HG02759 (cell line): ENCODE measurements at regions not wholly inside any gene's neighbourhood (a gene's known extent, or its start where the extent isn't known, plus 50 kb on each side); places are given as distances from the start of the nearest gene placed in this dataset.
"Not testable (repeated sequence)": the region's sequence is repeated elsewhere in the genome, so short reads cannot be mapped to it uniquely, and the experiment has no call there.

Experiments used
- ATAC-seq: cut with Tn5 transposase; IDR thresholded peaks from one replicate; pipeline ENCODE4 v1.9.1; 2021; ENCODE audit warnings: mild to moderate bottlenecking, moderate library complexity; ENCODE audit not compliant: unreplicated experiment

DNA sequence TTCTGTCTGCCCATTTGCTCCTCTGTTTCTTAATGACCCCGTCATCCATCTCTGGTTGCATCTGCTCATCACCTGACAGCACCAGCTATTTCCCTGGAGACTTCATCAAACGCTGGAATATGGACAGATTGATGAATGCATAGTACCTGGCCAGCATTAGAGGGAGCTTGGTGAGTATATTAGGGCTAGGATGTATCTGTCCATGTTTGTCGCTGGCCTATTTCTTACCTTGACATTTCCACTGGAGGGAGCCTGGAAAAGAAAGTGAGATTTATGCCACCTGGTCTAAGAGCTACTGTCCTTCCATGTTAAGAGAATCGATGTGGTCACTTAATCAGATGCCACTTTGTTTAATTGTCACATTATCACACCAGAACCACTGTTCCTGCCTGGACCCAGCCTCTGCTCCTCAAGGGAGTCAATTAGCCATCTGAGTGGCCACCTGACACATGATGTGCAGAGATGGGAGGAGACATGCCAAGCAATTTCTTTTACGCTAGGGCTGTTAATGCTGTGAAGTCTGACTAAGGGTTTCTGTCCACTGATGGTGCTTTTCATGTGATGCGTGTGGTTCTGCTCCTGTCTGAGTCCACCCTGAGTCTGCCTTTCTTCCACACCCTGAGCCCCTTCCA, 75.3 kb upstream of the SFSWAP start:
- no peak for ATAC-seq

DNA sequence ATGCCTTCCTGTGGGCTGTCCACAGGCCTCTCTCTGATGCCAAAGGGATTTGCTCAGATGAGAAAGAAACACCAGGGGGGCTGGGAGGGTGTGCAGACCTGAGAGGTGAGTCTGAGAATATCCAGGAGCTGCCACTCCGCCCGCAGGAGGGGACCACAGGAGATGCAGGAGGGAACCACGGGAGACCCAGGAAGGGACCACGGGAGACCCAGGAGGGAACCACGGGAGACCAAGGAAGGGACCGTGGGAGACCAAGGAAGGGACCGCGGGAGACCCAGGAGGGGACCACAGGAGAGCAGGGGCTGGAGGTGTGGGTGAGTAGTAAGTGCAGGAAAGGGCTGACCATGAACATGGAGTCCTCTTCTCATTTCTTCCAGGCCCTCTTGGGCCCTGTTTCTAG, 74.6 kb upstream of the SFSWAP start:
- no peak for ATAC-seq

DNA sequence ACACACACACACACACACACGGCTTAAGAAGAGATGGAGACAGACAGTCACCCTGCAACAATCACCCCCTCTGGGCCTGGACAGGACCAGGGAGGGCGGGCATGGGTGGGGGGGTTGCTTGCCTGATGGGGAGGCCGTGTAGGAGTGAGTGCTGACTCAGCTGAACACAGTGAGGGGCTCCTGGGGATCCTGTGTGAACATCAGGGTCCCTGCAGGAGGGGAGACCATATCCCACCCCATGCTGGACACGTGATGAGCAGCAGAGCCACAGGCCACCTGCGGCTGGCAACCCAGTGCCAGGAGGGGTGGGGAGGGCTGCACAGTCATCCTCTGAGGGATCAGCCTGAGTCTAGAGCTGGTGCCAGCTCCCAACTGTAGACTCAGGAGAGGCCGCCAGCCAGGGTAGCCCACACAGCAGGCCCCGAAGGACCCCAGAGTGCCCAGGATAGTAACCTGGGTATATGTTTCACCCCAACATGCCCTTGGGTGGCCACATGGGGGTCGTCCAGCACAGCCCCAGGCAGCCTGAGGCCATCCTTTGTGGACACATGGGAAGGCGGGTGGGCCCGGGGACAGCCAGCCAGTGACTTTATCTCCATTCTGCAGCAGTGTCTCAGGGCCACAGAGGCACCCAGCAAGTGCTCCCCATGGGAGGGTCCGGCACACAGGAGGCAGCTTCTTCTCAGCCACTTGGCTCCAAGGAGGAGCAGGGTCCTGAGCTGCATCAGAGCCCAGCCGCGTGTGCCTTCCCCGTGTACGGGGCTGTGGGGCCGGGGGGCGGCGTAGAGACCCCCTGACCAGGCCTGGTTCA, 73.7 kb upstream of the SFSWAP start:
- no peak for ATAC-seq

DNA sequence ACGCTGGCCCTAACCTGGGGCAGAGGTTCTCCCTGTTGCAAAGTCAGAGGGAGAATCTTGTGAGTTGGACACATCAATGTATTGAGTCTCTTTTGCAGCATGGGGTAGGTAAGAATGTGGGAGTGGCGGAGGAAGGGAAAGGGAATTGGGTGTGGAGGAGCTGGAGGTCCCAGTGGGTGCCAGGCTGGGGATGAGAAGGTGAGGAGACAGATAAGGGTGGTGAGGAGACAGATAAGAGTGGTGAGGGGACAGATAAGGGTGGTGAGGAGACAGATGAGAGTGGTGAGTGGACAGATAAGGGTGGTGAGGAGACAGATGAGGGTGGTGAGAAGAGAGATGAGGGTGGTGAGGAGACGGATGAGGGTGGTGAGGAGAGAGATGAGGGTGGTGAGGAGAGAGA, 72.9 kb upstream of the SFSWAP start:
- ATAC-seq, result no peak

DNA sequence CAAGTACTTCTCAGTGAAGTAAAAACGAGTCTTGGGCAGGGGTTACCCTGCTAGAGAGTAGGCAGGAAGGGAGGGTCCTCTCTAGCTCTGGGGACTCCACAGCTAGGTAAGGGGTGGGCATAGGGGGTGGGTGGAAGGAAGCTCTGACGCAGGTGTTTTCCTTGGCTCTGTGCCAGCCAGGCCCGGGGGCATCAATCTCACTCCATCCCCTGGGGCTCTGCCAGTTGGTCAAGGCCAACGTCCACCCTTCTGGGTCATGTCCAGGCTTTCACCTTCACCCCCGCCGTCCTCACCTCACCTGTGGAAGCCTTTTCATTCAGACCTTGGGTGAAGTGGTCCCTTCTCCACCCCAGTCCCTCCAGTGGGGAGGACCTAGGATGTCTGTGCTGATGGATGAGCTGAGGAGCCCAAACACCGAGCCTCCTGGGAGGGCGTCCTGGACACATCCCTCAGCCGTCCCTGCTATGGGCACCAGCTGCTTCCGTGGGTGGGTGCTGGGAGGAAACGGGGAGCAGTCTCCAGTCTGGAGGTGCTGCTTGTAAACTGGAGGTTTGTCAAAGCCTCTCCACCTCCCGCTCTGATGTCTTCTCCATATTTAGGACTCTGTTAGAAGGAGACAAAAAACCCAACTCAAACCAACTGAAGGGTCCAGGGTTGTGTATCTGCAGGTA, 71.5 kb upstream of the SFSWAP start:
- ATAC-seq, result no peak

DNA sequence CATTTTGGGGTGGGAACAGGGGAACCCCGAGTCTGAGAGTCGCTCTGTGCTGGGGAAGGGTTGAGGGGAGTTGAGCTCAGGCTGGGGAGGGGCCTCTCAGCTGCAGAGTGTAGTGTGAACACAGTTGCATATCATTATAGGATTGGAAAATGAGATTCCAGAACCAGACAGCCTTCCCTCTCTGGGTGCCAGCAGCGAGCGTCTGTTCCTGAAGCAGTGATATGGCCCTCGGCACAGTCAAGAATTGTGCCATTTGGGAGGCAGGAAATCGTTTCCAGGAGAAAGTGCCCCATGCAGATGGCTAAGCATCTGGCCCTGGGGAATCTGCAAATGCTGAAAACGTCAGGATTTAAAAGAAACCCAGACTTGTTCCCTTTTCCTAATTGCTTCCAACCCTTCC, 70.4 kb upstream of the SFSWAP start:
- ATAC-seq, result no peak

DNA sequence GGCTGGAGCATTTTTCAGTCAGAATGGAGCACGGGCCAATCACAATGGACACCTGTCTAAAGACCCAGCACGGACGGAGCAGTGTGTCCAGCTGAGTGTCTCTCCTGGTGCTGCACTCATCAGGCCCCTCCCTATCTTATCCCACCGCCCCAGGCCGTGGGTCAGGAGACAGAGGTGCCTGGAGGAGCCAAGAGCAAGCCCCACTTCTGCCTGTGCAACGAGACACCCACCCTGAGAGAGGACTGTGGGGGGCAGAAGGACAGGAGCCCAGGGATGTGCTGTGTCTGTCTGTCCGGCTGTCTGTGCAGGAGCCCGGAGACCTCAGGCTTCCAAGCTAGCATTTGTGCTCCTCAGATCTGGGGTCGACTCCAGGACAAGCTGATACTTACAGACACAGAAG, 69.6 kb upstream of the SFSWAP start:
- no peak for ATAC-seq

DNA sequence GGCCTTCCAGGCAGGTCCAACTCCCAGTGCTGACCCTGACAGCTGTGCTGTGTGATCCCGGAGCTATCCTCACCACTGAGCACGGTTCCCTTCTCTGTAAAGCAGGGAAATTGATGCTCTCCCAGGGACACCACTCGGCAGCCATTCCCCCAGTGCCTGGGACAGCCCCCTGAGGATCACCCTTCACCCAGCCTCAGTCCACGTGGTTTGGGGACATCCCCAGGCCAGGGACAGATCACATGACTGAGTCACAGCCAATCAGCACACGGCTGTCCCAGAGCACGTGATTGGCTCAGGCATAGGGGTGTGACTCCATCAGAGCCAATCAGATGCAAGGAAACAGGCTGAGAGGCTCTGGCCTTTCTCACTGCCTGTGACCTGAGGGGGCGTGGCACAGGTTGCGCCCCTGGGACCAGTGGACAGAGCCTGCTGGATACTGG, 68.8 kb upstream of the SFSWAP start:
- ATAC-seq, result peak; percentile 61

DNA sequence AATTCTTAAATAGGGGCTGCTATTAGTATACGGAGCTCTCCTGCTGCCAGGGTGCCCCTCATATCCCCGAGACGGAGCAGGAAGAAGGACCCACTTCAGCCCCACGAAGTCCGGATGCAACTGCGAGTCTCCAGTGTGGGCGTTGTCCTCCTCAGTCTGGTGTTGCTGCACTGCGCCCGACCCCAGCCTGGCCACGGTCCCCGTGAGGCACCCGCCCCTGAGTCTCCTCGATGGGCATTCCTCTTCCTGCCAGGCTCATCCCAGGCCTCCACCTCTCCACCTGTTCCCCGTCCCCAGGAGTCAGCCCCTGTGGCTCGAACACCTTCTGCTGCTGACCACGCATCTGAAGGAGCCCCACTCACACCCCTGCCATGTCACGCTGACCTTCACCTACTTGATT, 68.1 kb upstream of the SFSWAP start:
- ATAC-seq, result no peak

DNA sequence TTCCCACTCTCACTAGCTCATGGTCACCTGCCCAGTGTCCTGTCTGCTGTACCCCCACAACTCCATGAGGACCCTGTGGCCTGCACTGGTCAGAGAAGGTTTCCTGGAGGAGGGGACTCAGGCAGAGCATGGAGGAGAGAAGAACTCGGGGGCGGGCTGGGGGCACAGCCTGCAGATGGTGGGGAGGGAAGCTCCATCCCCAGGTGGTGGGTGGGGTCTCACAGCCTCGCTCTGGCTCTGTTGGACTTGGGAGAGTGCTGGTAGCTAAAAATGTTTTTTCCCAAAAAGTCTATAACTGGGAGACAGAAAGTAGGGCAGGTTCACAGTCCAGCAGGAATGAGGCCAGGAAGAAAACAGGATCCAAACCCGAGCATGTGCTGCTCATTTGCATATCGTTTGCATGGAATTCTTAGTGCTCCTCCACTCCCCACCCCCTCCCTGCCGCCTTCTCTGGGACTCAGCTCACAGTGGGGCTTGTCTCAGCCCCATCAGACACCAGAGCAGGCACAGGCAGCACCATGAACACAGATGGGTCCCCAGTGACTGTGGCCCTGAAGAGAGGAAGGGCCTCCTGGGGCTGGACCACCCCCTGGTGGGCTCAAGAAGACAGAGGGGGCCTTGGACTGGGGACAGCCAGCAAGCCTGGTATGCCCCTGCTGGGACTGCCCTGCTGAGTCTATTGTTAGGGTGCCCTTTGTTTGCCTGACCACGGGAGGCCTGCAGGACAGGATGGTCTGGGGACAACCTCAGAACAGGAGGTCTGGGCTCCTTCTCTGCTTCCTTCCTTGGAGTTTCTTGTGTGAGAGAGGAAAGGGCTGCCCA, 67.0 kb upstream of the SFSWAP start:
- no peak for ATAC-seq

DNA sequence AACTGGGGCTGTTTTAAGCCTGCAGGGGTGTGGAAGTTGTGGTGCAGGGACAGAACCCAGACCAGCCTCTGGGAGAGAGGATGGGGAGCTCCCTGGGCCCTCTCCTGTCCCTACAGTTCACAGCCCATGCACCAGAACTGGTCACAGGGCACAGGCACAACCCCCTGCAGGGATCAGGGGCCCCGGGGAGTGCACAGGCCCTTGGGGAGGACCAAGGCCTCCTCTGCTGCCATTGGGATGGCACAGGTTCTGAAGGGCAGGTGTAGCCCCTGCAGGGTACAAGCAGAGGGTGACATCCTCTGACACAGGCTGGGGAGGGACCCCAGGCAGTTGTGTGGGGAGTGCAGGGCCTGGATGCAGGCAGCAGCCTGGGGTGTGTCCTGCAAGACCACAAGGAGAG, 66.4 kb upstream of the SFSWAP start:
- ATAC-seq, result no peak

DNA sequence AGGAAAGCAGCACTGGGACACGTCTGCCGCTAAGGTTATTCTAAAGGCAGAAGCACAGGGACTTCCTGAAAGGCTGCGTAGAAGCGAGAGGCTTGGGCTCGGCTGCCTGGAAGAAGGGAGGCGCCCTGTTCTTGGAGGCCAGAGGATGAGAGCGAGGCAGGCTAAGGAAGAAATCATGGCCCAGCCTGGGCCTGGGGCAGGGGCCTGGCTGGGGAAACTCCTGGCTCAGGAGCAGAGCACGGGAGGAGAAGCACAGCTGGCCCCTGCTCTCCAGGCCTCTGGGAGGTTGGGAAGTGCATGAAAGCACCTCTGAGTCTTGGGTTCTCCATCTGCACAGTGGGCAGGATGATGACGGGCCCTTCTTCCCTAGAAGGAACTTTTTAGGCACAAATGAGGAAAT, 66.0 kb upstream of the SFSWAP start:
- not testable (repeated sequence) for ATAC-seq

DNA sequence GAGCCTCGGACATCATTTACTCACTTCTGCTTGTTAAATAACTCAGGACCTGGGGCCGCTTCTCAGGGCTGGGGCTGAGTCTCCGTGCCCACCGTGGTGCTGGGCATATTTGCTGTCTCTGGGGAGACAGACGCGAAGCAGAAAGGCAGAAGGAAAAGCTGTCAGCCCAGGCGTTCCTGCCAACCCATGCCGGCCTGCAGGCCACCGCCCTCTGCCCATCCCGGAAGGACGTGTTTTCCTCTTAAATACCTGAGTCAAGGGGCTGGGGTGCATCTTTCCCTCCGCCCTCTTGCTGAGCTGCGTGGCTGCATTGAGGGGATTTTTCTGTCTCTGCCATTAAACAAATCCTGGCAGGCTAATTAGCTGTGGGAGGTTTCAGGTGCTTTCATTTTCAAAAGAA, 65.3 kb upstream of the SFSWAP start:
- not testable (repeated sequence) for ATAC-seq

DNA sequence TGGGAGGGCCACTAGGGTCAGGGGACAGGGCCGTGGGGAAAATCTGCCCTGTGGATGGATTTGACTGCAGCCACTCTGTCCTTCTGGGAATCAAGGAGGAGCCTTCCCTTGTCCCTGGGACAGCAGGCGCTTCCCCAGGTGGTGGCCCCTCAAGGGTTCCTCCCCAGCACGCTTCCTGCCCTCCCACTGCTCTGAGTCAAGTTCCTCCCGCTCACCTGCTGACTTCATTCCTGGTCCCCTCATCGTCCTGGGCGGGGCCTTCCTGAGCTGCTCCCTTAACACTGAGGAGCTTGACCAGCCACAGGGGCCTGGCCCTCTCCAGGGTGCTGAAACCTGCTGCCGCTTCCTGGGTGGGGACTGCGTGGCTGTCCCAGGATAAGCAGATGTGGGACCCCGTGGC, 64.4 kb upstream of the SFSWAP start:
- not testable (repeated sequence) for ATAC-seq

DNA sequence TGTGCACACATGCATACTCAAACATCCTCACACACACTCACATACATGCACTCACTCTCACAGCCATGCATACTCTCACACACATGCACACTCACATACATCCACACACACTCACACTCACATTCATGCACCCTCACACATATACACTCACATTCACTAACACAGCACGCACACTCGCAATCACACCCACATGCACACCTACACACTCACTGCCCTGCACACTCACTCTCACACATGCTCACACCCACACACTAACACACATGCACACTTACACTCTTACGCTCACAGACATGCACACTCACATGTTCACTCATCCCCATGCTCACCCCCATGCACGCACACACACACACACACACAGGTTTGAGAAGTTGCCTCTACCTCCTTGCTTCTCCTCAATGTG, 63.2 kb upstream of the SFSWAP start:
- ATAC-seq, result no peak

DNA sequence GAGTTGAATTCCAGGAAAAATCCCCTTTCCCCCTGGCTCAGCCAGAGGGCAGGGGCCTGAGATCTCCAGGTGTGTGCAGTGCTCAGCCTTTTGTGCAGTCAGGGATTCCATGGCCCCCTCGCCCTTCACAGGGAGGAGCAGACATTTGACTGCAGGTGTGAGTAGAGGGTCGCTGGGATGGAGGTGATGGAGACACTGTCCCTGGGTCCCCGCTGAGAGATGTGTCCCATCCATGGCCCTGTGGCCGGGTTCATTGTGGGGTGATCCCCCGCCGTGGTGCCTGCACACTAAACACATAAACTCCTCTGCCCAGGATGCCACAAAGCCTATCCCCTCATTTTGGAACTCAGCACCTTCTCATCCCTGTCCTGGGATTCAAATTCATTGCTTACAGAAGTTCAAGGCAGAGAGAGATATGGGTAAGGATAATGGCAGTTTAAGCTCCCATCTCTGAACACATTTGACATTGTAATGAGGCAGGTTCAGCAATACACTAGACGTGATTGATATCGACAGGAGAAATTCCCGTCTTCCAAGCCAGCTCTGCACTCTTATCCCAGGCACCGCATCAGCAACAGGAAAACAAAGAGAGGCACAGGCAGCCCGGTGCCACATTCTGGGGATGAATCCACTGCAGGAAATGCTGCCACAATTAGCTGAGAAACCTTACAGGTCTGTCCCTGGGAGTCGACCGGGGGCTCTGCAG, 55.3 kb upstream of the SFSWAP start:
- not testable (repeated sequence) for ATAC-seq

DNA sequence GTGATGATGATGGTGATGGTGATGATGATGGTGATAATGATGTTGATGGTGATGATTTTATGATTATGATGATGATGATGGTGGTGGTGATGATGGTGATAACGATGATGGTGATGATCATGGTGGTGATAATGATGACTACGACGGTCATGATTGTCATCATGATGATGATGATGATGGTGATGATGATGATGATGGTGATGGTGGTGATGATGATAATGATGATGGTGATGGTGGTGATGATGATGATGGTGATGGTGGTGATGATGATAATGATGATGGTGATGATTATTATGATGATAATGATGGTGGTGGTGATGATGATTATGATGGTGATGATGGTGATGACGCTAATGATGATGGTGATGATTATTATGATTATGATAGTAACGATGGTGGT, 54.1 kb upstream of the SFSWAP start:
- not testable (repeated sequence) for ATAC-seq

DNA sequence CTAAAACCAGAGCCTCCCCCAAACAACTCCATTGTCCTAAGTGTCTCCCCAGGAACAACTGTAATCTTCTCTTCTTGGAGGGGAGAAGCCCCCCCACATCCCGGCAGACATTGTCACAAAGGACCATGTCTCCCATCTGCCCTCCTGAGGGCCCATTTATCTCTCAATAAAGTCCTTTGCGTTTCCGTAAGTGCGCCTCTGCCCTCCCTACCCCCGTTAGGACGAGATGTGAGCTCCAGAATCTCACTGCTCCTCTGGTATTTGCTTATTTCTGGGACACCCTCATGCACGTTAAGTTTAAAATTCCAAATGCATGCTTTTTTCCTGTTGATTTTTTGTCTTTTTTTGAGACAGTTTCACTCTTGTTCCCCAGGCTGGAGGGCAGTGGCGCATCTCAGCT, 52.3 kb upstream of the SFSWAP start:
- not testable (repeated sequence) for ATAC-seq

DNA sequence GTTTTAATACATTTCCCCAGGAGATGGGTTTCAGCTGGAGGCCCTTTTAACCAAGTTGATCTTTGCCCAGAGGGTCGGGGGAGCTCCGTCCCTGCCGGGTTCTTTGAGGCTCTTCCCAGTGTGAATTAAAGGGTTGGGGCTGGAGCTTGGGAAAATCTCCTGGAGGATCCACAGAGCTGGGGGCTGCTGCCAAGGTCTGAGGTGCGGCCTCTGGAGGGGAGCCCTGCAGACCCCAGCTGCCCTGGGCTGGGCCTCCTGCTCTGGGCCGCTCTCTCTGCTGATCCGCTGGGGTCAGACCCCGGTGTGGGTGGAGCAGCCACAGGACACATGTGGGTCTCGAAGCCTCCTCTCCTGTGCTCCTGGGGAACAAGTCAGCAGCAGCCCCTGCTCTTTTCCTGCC, 51.4 kb upstream of the SFSWAP start:
- not testable (repeated sequence) for ATAC-seq

DNA sequence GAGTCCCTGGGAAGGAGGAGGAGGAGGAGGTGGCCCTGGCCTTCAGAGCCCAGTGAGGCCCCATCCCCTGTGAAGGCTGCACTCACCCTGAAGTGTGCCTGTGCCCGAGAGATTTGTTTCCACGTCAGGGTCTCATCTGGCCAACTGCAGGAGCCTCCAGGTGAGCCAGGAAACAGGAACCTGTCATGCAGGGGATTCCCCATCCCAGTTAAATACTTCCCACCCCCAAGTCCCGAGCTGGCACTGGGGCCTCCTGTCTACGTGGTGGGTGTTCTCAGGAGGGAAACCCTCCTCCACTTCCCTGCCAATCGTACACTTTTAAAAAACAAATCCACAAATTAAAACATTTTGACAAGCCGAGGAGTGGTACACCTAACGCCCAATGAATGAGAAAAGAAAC, 50.9 kb upstream of the SFSWAP start:
- not testable (repeated sequence) for ATAC-seq

DNA sequence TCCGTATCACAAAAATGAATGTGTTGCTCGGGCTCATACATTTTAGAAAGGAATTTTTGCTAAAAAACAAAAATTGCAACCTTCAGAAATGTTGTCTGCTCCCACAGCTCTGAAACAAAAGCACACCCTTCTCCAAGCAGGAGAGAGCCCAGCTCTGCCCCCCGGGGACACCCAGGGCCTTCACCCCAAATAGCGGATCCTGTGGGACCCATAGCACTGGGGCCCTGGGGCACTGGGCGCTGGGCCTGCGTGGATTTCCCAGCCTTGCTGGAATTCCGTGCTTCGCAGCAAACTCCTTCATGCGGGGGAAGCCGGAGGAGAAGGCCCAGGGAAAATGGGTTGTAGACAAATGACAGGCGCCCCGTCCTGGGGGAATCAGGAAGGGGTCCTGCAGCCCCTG, 50.5 kb upstream of the SFSWAP start:
- ATAC-seq, result not testable (repeated sequence)
